Nucleus accumbens (tissue), 56 donors: ENCODE measurements at regions not wholly inside any gene's neighbourhood (a gene's known extent, or its start where the extent isn't known, plus 50 kb on each side); places are given as distances from the start of the nearest gene placed in this dataset.

Experiments
- DNase-seq, 56 donors: peaks; one replicate each; lab custom pipeline; 2025; lab: John Stamatoyannopoulos, UW

GRCh38 chr12:14247166-14247565 is 118.3 kb upstream of the ATF7IP start:
- no peak for DNase-seq

GRCh38 chr12:14249368-14249767 is 116.1 kb upstream of the ATF7IP start:
- DNase-seq = peak in 5 of 56 donors; percentile 8 to 47 (median 19)

GRCh38 chr12:14252697-14253096 is 112.8 kb upstream of the ATF7IP start:
- no peak for DNase-seq

- no peak for DNase-seq
Measured at GRCh38 chr12:14253496-14253895, 112.0 kb upstream of the ATF7IP start.

- no peak for DNase-seq
Measured at GRCh38 chr12:14254781-14255180, 110.7 kb upstream of the ATF7IP start.

GRCh38 chr12:14256121-14256520 is 109.4 kb upstream of the ATF7IP start:
- no peak for DNase-seq

GRCh38 chr12:14256555-14257169 is 108.8 kb upstream of the ATF7IP start:
- peak in 43 of 56 donors; percentile 2 to 84 (median 28) for DNase-seq

DNA sequence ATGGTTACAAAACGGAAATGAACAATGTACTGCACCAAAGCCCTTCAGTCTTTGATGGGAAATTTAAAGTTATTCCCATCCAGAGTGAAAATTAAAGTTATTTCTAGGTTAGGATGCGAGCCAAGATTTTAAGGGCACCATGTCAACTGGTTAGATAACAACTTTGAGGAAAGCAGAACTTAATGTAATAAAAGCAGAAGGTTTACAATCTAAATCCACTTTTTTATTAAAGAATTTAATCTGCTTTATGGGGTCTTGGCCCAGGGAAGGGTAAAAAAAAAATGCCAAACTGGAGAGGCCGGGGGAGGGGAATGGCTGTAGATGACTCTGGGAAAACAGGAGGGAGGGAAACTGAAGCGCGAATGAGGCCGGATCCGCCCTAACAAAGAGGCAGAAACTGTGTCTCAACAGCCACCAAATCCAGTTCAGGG is 108.2 kb upstream of the ATF7IP start:
- DNase-seq = peak in 1 of 56 donors; percentile 85

DNA sequence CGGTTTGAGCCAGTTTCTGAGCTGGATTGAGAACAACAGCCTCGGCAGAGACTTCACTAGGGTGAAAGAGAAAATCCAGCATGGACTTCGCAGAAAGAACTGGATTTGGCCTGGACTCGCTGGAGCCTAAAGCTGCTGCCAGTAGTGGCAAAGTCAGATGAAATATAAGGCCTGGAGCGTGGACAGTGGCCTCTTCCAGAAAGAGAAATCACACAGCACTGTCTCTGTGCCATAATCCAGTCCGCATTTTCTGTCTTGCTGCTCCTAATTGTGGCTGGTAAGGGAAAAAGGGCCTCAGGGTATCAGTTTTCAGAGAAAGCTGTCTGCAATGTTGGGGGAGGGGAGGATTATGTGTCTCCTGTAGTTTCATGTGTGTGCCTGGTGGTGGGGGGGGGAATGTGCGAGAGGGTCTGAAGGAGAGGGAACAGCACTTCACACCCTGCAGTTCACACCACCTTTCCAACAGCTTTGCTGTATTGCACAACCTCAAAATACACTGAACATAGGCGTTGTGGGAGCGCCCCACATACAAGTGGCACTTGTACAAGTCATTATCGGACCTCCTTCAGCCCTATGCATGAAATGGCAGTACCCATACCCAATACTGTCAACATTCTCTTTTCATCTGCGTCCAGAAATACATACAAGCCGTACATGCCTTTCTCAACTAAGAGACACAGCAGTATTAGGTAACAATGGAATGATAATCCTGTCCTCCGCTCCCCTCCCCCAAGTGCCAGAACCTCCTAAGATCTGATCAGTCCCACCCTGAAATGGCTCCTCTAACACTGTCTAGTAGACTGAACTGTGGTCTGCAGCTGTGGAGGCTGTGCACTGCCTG is 107.5 kb upstream of the ATF7IP start:
- peak in 55 of 56 donors; percentile 19 to 93 (median 83) for DNase-seq

DNA sequence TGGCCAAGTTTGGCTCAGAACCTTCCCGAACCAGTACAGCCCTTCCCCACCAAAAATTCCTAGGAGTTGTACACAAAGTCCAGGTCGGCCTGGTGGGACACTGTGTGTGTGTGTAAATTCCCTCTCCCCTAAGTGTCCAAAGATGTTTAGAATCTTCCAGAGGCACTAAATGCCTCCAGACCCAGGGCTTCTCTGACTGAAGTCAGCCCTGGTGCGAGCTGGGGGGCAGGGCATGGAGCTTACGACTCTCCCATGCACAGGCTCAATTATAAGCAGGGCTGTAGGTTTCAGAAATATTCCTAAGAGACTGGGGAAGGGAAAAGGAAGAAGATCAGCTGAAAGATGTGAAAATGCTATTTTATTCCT is 106.9 kb upstream of the ATF7IP start:
- DNase-seq = peak in 1 of 56 donors; percentile 41

- DNase-seq = no peak
Measured at GRCh38 chr12:14259481-14260010, 105.9 kb upstream of the ATF7IP start.

GRCh38 chr12:14260011-14260993 is 105.2 kb upstream of the ATF7IP start:
- DNase-seq = peak in 55 of 56 donors; percentile 27 to 89 (median 72)

GRCh38 chr12:14261096-14261495 is 104.4 kb upstream of the ATF7IP start:
- no peak for DNase-seq

GRCh38 chr12:14261861-14262260 is 103.6 kb upstream of the ATF7IP start:
- no peak for DNase-seq

DNA sequence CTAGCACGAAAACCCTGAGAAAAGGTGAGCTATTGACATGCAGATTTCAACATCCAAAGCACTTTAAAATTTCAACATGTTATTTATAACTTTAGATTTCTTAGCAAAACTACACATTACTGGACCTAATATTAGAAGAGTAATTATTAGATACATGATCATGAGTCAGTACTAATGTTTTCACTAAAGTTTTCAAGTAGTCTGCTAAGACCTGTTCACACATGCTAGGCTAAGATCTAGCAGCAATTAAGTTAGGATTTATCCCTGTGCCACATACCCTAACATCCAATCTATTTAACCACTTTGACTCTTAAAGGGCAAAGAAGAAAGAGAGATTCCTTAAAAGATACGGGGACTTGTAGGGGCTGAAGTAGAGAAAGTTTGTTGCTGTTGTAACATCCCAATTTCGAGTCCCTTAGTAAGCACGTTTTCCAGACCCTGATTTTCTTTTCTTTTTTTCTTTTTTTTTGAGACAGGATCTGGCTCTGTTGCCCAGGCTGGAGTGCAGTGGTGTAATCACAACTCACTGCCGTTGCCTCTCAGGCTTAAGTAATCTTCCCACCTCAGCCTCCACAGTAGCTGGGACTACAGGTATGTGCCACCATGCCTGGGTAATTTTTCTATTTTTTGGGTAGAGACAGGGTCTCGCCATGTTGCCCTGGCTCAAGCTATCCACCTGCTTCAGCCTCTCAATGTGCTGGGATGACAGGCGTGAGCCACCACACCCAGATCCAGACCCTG is 102.5 kb upstream of the ATF7IP start:
- DNase-seq = no peak

GRCh38 chr12:14263742-14264141 is 101.7 kb upstream of the ATF7IP start:
- DNase-seq = no peak

DNA sequence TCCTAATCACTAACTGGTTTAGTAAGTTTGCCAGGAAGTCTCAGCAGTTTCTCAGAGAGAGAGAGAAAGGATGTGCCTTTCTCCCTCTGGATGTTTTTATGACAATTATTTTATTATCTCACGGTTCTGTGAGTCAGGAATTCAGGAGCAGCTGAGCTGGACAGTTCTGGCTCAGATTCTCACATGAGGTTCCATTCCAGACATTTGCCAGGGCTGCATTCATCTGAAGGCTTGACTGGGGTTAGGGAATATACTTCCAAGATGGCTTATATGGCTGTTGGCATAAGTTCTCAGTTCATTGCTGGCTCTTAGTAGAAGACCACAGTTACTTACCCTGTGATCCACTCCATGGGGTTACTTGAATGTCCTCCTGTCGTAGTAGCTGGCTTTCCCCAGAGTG is 101.2 kb upstream of the ATF7IP start:
- no peak for DNase-seq

- no peak for DNase-seq
Measured at GRCh38 chr12:14264778-14265177, 100.7 kb upstream of the ATF7IP start.

DNA sequence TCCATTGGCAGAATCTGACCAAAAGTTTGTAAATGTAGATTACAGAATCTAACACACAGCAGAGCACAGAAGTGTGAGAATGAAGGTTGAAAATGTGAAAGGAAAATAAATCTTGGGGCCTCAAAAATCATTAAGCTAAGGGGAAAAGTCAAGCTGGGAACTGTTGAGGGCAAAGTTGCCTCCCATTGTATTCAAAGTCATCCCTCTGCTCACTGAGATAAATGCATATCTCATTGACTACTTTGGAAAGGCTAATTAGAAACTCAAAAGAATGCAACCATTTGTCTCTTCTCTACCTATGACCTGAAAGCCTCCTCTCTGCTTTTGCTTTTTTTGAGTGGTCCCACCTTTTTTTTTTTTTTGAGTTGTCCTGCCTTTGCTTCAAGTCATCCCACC is 97.4 kb upstream of the ATF7IP start:
- DNase-seq = no peak

- DNase-seq = no peak
Measured at GRCh38 chr12:14270392-14270791, 95.1 kb upstream of the ATF7IP start.
